A673 (cell line): ENCODE measurements at regions not wholly inside any gene's neighbourhood (a gene's known extent, or its start where the extent isn't known, plus 50 kb on each side); places are given as distances from the start of the nearest gene placed in this dataset.
A peak's percentile ranks its signal among the peaks of the same experiment; 100 is the strongest.

Source experiments
- BruUV-seq: library from RNA; stranded (reverse); fragments of 400-500 nt; replicated peaks from 2 replicates; lab custom pipeline; 2021; lab: Mats Ljungman, UMichigan
- CTCF ChIA-PET: fragments of 300-600 bp; sonication (Branson Sonifier 250); formaldehyde crosslinking; loops from one replicate; lab custom pipeline; 2022; ENCODE audit warnings: antibody characterized with exemption; lab: Charles Lee
- POLR2A ChIA-PET: fragments of 300-600 bp; sonication (Branson Sonifier 250); formaldehyde crosslinking; loops from one replicate; lab custom pipeline; 2022; ENCODE audit warnings: antibody characterized with exemption; ENCODE audit not compliant: low non-redundant PET; lab: Charles Lee
- DNase-seq: peaks from one replicate; pipeline ENCODE4 v3.0.0-alpha.2; 2015; ENCODE audit warnings: low spot score
- H3K27ac ChIP-seq: fragments of 200-600 bp; sonication (generic); 2 replicates; pipeline ENCODE4 v1.5.1; 2016; ENCODE audit warnings: mixed run types, low read depth, mild to moderate bottlenecking, mixed read lengths, antibody characterized with exemption, low read length; ENCODE audit not compliant: poor library complexity, severe bottlenecking
- H3K27me3 ChIP-seq: fragments of 200-600 bp; sonication (generic); replicated peaks from 2 replicates; pipeline ENCODE4 v1.6.1; 2017; ENCODE audit warnings: mixed run types, low read depth, mild to moderate bottlenecking, mixed read lengths, antibody characterized with exemption, low read length; ENCODE audit not compliant: insufficient read depth, poor library complexity
- H3K36me3 ChIP-seq: fragments of 200-600 bp; sonication (generic); 2 replicates; pipeline ENCODE4 v1.6.1; 2016; ENCODE audit warnings: mixed run types, mild to moderate bottlenecking, mixed read lengths, antibody characterized with exemption, low read length; ENCODE audit not compliant: insufficient read depth, poor library complexity, severe bottlenecking
- H3K4me1 ChIP-seq: fragments of 200-600 bp; sonication (generic); 2 replicates; pipeline ENCODE4 v1.6.1; 2017; ENCODE audit warnings: mixed run types, mild to moderate bottlenecking, mixed read lengths, antibody characterized with exemption, low read length; ENCODE audit not compliant: insufficient read depth, poor library complexity, severe bottlenecking
- H3K4me3 ChIP-seq: fragments of 200-600 bp; sonication (generic); 2 replicates; pipeline ENCODE4 v1.5.1; 2016; ENCODE audit warnings: low read depth, mixed run types, mild to moderate bottlenecking, mixed read lengths, low read length; ENCODE audit not compliant: poor library complexity, severe bottlenecking
- H3K9me3 ChIP-seq: fragments of 200-600 bp; sonication (generic); 2 replicates; pipeline ENCODE4 v1.6.1; 2016; ENCODE audit warnings: mixed run types, low read depth, mild to moderate bottlenecking, mixed read lengths, antibody characterized with exemption, low read length; ENCODE audit not compliant: poor library complexity, severe bottlenecking
- CTCF ChIP-seq: fragments of 300-800, 200-600 bp; sonication (generic); conservative IDR thresholded peaks from 2 replicates; pipeline ENCODE4 v1.5.1; 2017; ENCODE audit warnings: low read depth, mild to moderate bottlenecking, antibody characterized with exemption, low read length, moderate library complexity, mixed read lengths
- EZH2 ChIP-seq: fragments of 200-600 bp; sonication (generic); IDR thresholded peaks from 2 replicates; pipeline ENCODE4 v1.6.1; 2017; ENCODE audit warnings: borderline replicate concordance, low read depth, mild to moderate bottlenecking, mixed read lengths, antibody characterized with exemption, low read length; ENCODE audit not compliant: poor library complexity, severe bottlenecking
- intact Hi-C: fragments of 100-400 bp; cut with micrococcal nuclease; formaldehyde crosslinking; loops from one replicate; pipeline ENCODE4 v1.10.0; 2022; ENCODE audit not compliant: unreplicated experiment

GRCh38 chr12:43154498-43155045 is 397.4 kb downstream of the ADAMTS20 start:
- H3K9me3 ChIP-seq = no peaks in the 10 kb centered on the region
- POLR2A ChIA-PET = no interaction called here
- CTCF ChIA-PET = no interaction called here

GRCh38 chr12:43151441-43151981 is 400.5 kb downstream of the ADAMTS20 start:
- CTCF ChIA-PET = no interaction called here
- no peaks in the 10 kb centered on the region for H3K9me3 ChIP-seq
- no peaks in the 10 kb centered on the region for H3K27me3 ChIP-seq
- TF ChIP-seq EZH2 = no peak
- no peak for TF ChIP-seq CTCF
- DNase-seq = peak; percentile 7
- no peak overlapping the region for H3K27ac ChIP-seq
- no peaks in the 10 kb centered on the region for H3K4me1 ChIP-seq
- intact Hi-C loops = no loop called here
- H3K36me3 ChIP-seq = no peaks in the 10 kb centered on the region
- POLR2A ChIA-PET = no interaction called here
- no peak overlapping the region for H3K4me3 ChIP-seq
- BruUV-seq = no TSS peak

More at GRCh38 chr12:43154498-43155045, 397.4 kb downstream of the ADAMTS20 start:
- Histone ChIP-seq H3K4me3 (no peak overlapping the region), H3K4me1 (no peaks in the 10 kb centered on the region), H3K27ac (no peak overlapping the region), H3K36me3 (no peaks in the 10 kb centered on the region), H3K27me3 (no peaks in the 10 kb centered on the region)
- no TSS peak for BruUV-seq
- TF ChIP-seq CTCF (no peak), EZH2 (no peak)
- no peak for DNase-seq
- intact Hi-C loops = no loop called here

GRCh38 chr12:43148691-43149090 is 403.3 kb downstream of the ADAMTS20 start:
- Histone ChIP-seq H3K4me3 (no peak overlapping the region), H3K9me3 (no peaks in the 10 kb centered on the region), H3K27ac (no peak overlapping the region), H3K27me3 (no peaks in the 10 kb centered on the region), H3K4me1 (no peaks in the 10 kb centered on the region), H3K36me3 (no peaks in the 10 kb centered on the region)
- no TSS peak for BruUV-seq
- ChIA-PET POLR2A (no interaction called here), CTCF (no interaction called here)
- TF ChIP-seq EZH2 = no peak
- TF ChIP-seq CTCF = no peak
- DNase-seq = no peak
- intact Hi-C loops = no loop called here
